H1 (cell line): ENCODE measurements at regions not wholly inside any gene's neighbourhood (a gene's known extent, or its start where the extent isn't known, plus 50 kb on each side); places are given as distances from the start of the nearest gene placed in this dataset.

Experiments
- CTCF ChIA-PET: fragments of 300-600 bp; sonication (Branson Sonifier 250); formaldehyde crosslinking; loops from one replicate; lab custom pipeline; 2021; ENCODE audit not compliant: partially characterized antibody; lab: Charles Lee
- POLR2A ChIA-PET: fragments of 300-600 bp; sonication (Branson Sonifier 250); formaldehyde crosslinking; loops from one replicate; lab custom pipeline; 2021; ENCODE audit warnings: inconsistent platforms; ENCODE audit not compliant: partially characterized antibody; lab: Charles Lee
- DNase-seq, 2 experiments: peaks; one replicate each; pipeline versions ENCODE4 v3.0.0 to v3.0.0-alpha.2; 2010 to 2022; ENCODE audit warnings: low spot score in 2 of 2, low read depth in 1 of 2, mixed read lengths in 1 of 2
- FAIRE-seq: peaks from 2 replicates; lab custom pipeline; 2011; peaks lifted over from hg19 to GRCh38; lab: Jason Lieb, UNC
- H2AFZ ChIP-seq: 2 replicates; pipeline ENCODE4 v1.8.1; 2012; ENCODE audit warnings: low read length, inconsistent platforms
- H2AK5ac ChIP-seq: 2 replicates; pipeline ENCODE4 v1.6.1; 2013; ENCODE audit warnings: low read depth, low read length
- H2BK120ac ChIP-seq: replicated peaks from 2 replicates; pipeline ENCODE3; 2013; ENCODE audit warnings: low read depth, low read length, inconsistent platforms
- H2BK12ac ChIP-seq: 2 replicates; pipeline ENCODE4 v1.6.1; 2013; ENCODE audit warnings: low read depth, low read length
- H2BK15ac ChIP-seq: 2 replicates; pipeline ENCODE4 v1.6.1; 2013; ENCODE audit warnings: low read length
- H2BK20ac ChIP-seq: 2 replicates; pipeline ENCODE4 v1.6.1; 2013; ENCODE audit warnings: low read length
- H2BK5ac ChIP-seq: 2 replicates; pipeline ENCODE4 v1.6.1; 2013; ENCODE audit warnings: low read depth, low read length
- H3K14ac ChIP-seq: 2 replicates; pipeline ENCODE4 v1.6.1; 2013; ENCODE audit warnings: inconsistent platforms; ENCODE audit not compliant: insufficient read length
- H3K18ac ChIP-seq: 2 replicates; pipeline ENCODE4 v1.6.1; 2013; ENCODE audit warnings: low read length; ENCODE audit errors: extremely low read depth
- H3K23ac ChIP-seq: 2 replicates; pipeline ENCODE4 v1.6.1; 2013; ENCODE audit warnings: inconsistent platforms; ENCODE audit not compliant: insufficient read length
- H3K23me2 ChIP-seq: 2 replicates; pipeline ENCODE4 v1.6.1; 2013; ENCODE audit warnings: low read depth, low read length
- H3K27ac ChIP-seq: 2 replicates; pipeline ENCODE4 v1.6.1; 2011; ENCODE audit warnings: low read depth, low read length, inconsistent platforms
- H3K27me3 ChIP-seq, 4 experiments: replicated peaks in 1 of 4; 1 replicate in 1 of 4; 2 replicates in 3 of 4; pipeline versions ENCODE4 v1.6.1 to v1.8.1; 2011 to 2013; ENCODE audit warnings: low read length in 3 of 4, mild to moderate bottlenecking in 3 of 4, inconsistent platforms in 2 of 4, mixed read lengths in 2 of 4, moderate library complexity in 1 of 4; ENCODE audit not compliant: control insufficient read depth in 3 of 4, insufficient read depth in 3 of 4; ENCODE audit errors: extremely low read depth in 1 of 4
- H3K36me3 ChIP-seq, 4 experiments: 2 replicates each; pipeline versions ENCODE4 v1.6.1 to v1.8.1; 2011 to 2013; ENCODE audit warnings: mild to moderate bottlenecking in 4 of 4, low read length in 3 of 4, moderate library complexity in 2 of 4, control low read depth in 1 of 4, inconsistent platforms in 1 of 4; ENCODE audit not compliant: insufficient read depth in 4 of 4, control insufficient read depth in 2 of 4
- H3K4ac ChIP-seq: replicated peaks from 2 replicates; pipeline ENCODE3; 2013; ENCODE audit warnings: low read length, low read depth, mixed read lengths, inconsistent platforms; ENCODE audit not compliant: insufficient read length
- H3K4me1 ChIP-seq, 4 experiments: replicated peaks in 1 of 4; 1 replicate in 1 of 4; 2 replicates in 3 of 4; pipeline versions ENCODE4 v1.6.1 to v1.8.1; 2011 to 2013; ENCODE audit warnings: low read length in 3 of 4, inconsistent platforms in 2 of 4, mixed read lengths in 1 of 4; ENCODE audit not compliant: insufficient read depth in 4 of 4, control insufficient read depth in 3 of 4
- H3K4me2 ChIP-seq, 2 experiments: 2 replicates each; pipeline versions ENCODE4 v1.6.1 to v1.8.1; 2011 to 2013; ENCODE audit warnings: low read depth in 2 of 2, low read length in 2 of 2, control low read depth in 1 of 2, inconsistent platforms in 1 of 2, mild to moderate bottlenecking in 1 of 2; ENCODE audit not compliant: insufficient read depth in 1 of 2
- H3K4me3 ChIP-seq, 4 experiments: fragments of 200-600, 300-600 bp in 1 of 4; sonication (generic), shearing (Covaris generic), sonication (Bioruptor Twin) in 1 of 4; 2 replicates each; pipeline versions ENCODE4 v1.5.1 to v1.8.1; 2011 to 2016; ENCODE audit warnings: low read length in 4 of 4, low read depth in 3 of 4, control low read depth in 2 of 4, inconsistent platforms in 2 of 4, mild to moderate bottlenecking in 2 of 4, mixed read lengths in 1 of 4, moderate library complexity in 1 of 4; ENCODE audit not compliant: insufficient read depth in 2 of 4; ENCODE audit errors: extremely low read depth in 1 of 4
- H3K56ac ChIP-seq: replicated peaks from 2 replicates; pipeline ENCODE3; 2013; ENCODE audit warnings: low read depth, mild to moderate bottlenecking, mixed read lengths, low read length, inconsistent platforms; ENCODE audit not compliant: insufficient read length
- H3K79me1 ChIP-seq: 2 replicates; pipeline ENCODE4 v1.6.1; 2013; ENCODE audit warnings: low read depth, low read length, control low read depth
- H3K79me2 ChIP-seq, 2 experiments: 2 replicates each; pipeline versions ENCODE4 v1.6.1 to v1.8.1; 2012 to 2013; ENCODE audit warnings: low read length in 2 of 2, mild to moderate bottlenecking in 2 of 2, inconsistent platforms in 1 of 2; ENCODE audit not compliant: insufficient read depth in 2 of 2, control insufficient read depth in 1 of 2
- H3K9ac ChIP-seq, 4 experiments: replicated peaks in 1 of 4; 1 replicate in 1 of 4; 2 replicates in 3 of 4; pipeline versions ENCODE4 v1.6.1 to v1.8.1; 2011 to 2013; ENCODE audit warnings: low read depth in 3 of 4, low read length in 3 of 4, control low read depth in 2 of 4, mild to moderate bottlenecking in 2 of 4, moderate library complexity in 2 of 4, inconsistent platforms in 1 of 4; ENCODE audit errors: extremely low read depth in 1 of 4
- H3K9me3 ChIP-seq, 2 experiments: 2 replicates each; pipeline versions ENCODE4 v1.6.1 to v1.8.1; 2012 to 2013; ENCODE audit warnings: mild to moderate bottlenecking in 2 of 2, moderate library complexity in 2 of 2, control low read depth in 1 of 2, inconsistent platforms in 1 of 2, low read depth in 1 of 2, low read length in 1 of 2, mixed read lengths in 1 of 2; ENCODE audit not compliant: insufficient read depth in 2 of 2
- H4K20me1 ChIP-seq, 2 experiments: replicated peaks in 1 of 2; 2 replicates each; pipeline versions ENCODE3 to v1.8.1; 2011 to 2013; ENCODE audit warnings: inconsistent platforms in 2 of 2, low read length in 2 of 2, mild to moderate bottlenecking in 1 of 2; ENCODE audit not compliant: insufficient read depth in 2 of 2, control insufficient read depth in 1 of 2
- H4K5ac ChIP-seq: 2 replicates; pipeline ENCODE4 v1.6.1; 2013; ENCODE audit warnings: low read length, low read depth, mixed read lengths, inconsistent platforms; ENCODE audit not compliant: insufficient read length
- H4K8ac ChIP-seq: 2 replicates; pipeline ENCODE4 v1.8.0; 2013; ENCODE audit warnings: mild to moderate bottlenecking, moderate library complexity, low read length, inconsistent platforms; ENCODE audit not compliant: insufficient read depth; ENCODE audit errors: extremely low read depth
- H4K91ac ChIP-seq: replicated peaks from 2 replicates; pipeline ENCODE3; 2013; ENCODE audit warnings: low read length, mixed read lengths, inconsistent platforms; ENCODE audit not compliant: insufficient read length
- CBX5 ChIP-seq: fragments of 300-800, 300-1000 bp; sonication (generic); IDR thresholded peaks from 2 replicates; pipeline ENCODE4 v1.7.1; 2016; ENCODE audit warnings: antibody characterized with exemption, low read length, low read depth
- CREB1 ChIP-seq: IDR thresholded peaks from 2 replicates; pipeline ENCODE4 v1.6.1; 2012; ENCODE audit warnings: inconsistent platforms
- EZH2 ChIP-seq: fragments of 200-600 bp; sonication (generic); IDR thresholded peaks from 2 replicates; pipeline ENCODE4 v1.7.1; 2012; ENCODE audit warnings: low read depth, mild to moderate bottlenecking, moderate library complexity, low read length, inconsistent platforms; ENCODE audit not compliant: severe bottlenecking
- HDAC2 ChIP-seq, 2 experiments: fragments of 300-600 bp in 1 of 2; sonication (generic) in 1 of 2; IDR thresholded peaks; 2 replicates each; pipeline ENCODE4 v1.6.1; 2011 to 2012; ENCODE audit warnings: low read depth in 2 of 2, low read length in 2 of 2, mild to moderate bottlenecking in 2 of 2, moderate library complexity in 2 of 2, borderline replicate concordance in 1 of 2, inconsistent platforms in 1 of 2
- KDM4A ChIP-seq: IDR thresholded peaks from one replicate; pipeline ENCODE4 v1.7.1; 2012; ENCODE audit warnings: low read depth, mild to moderate bottlenecking, moderate library complexity, low read length, inconsistent platforms; ENCODE audit not compliant: severe bottlenecking
- NRF1 ChIP-seq: IDR thresholded peaks from 2 replicates; pipeline ENCODE4 v1.6.1; 2011; ENCODE audit warnings: mild to moderate bottlenecking, low read depth, low read length, improper control_type of control experiment
- POLR2AphosphoS5 ChIP-seq: IDR thresholded peaks from 2 replicates; pipeline ENCODE4 v1.6.1; 2011; ENCODE audit warnings: low read depth, low read length
- SP4 ChIP-seq: IDR thresholded peaks from 2 replicates; pipeline ENCODE4 v1.6.1; 2012; ENCODE audit warnings: low read length, inconsistent platforms
- WGBS, 2 experiments: shearing (Covaris generic) in 1 of 2; methylation state at CpG; one replicate each; pipeline versions ENCODE4 v1.1.6 to v1.1.7; 2013 to 2015; ENCODE audit warnings: low lambda C conversion rate in 2 of 2, mixed read lengths in 2 of 2, inconsistent platforms in 1 of 2, low coverage in 1 of 2, missing lambda C conversion rate in 1 of 2; ENCODE audit not compliant: insufficient replicate concordance in 2 of 2, insufficient coverage in 1 of 2, insufficient read length in 1 of 2; ENCODE audit errors: extremely low coverage in 1 of 2, missing lambda C conversion rate in 1 of 2; 5-methylcytosine and 5-hydroxymethylcytosine counted together
- TF ChIP-seq, protein P1 (sequence below): IDR thresholded peaks from 2 replicates; pipeline ENCODE4 v1.6.1; 2011; ENCODE audit warnings: low read depth, mild to moderate bottlenecking, low read length; ENCODE audit not compliant: insufficient read depth

DNA sequence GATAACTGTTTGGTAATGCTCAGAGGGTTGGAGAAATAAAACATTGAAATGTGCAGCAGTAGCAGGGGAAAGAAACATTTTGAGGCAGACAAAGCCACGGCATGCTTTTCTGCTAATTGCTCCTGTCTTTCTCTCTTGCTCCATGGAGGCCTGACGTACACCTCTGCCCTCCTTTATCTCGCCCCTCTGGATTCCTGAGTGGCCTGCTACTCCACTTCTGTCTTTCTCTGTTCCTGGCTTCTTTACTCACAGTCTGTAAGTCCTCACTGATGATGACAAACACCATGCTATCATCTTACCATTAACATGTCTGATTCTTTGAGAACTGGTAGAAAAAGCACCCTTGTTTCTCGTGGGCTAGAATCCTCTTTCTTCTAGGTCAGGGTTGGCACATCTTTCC lies 392.9 kb downstream of the MEIS1 start:
- Histone ChIP-seq H4K8ac (no peak overlapping the region), H3K36me3 (no peaks in the 10 kb centered on the region), H2BK5ac (no peak overlapping the region), H3K4me2 (no peak overlapping the region), H4K91ac (no peak overlapping the region), H4K20me1 (no peaks in the 10 kb centered on the region), H3K4ac (no peak overlapping the region), H2BK20ac (no peak overlapping the region), H2AK5ac (no peak overlapping the region), H3K9ac (no peak overlapping the region), H2AFZ (no peak overlapping the region), H3K4me1 (no peaks in the 10 kb centered on the region), H3K56ac (no peak overlapping the region), H3K79me1 (no peaks in the 10 kb centered on the region), H3K27me3 (no peaks in the 10 kb centered on the region), H4K5ac (no peak overlapping the region), H3K18ac (no peak overlapping the region), H3K23ac (no peak overlapping the region), H3K79me2 (no peaks in the 10 kb centered on the region), H2BK15ac (no peak overlapping the region), H2BK12ac (no peak overlapping the region), H3K23me2 (no peaks in the 10 kb centered on the region), H3K14ac (no peak overlapping the region), H3K9me3 (no peaks in the 10 kb centered on the region), H2BK120ac (no peak overlapping the region), H3K4me3 (no peak overlapping the region), H3K27ac (no peak overlapping the region)
- TF ChIP-seq CBX5 (no peak), NRF1 (no peak), SP4 (no peak), POLR2AphosphoS5 (no peak), HDAC2 (IDR thresholded peaks at IDR 0.05; ENCODE audit: borderline replicate concordance in 1 of 2, low read depth in 2 of 2, low read length in 2 of 2) (no peak), EZH2 (no peak), KDM4A (no peak), CREB1 (no peak)
- TF ChIP-seq, protein P1, sequence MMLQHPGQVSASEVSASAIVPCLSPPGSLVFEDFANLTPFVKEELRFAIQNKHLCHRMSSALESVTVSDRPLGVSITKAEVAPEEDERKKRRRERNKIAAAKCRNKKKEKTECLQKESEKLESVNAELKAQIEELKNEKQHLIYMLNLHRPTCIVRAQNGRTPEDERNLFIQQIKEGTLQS: no peak
- no peak for DNase-seq
- FAIRE-seq: no peak
- WGBS, 2 experiments: 87% methylated on average over 4 of the region's 4 CpGs; no CpG with 5 or more reads in 1 of the 2 experiments
- POLR2A ChIA-PET: no interaction called here
- CTCF ChIA-PET: interaction anchor here (1.2 kb wide), 1 partner anchor 22 kb away, joined by 3 read pairs; no protein-coding TSS in a partner anchor
